NOMO-1 treated with DMSO at 0.1 percent for 48 hours (cell line): ENCODE measurements at regions not wholly inside any gene's neighbourhood (a gene's known extent, or its start where the extent isn't known, plus 50 kb on each side); places are given as distances from the start of the nearest gene placed in this dataset.

Experiments used
- DNase-seq: peaks from one replicate; lab custom pipeline; 2025; ENCODE audit not compliant: unreplicated experiment; lab: John Stamatoyannopoulos, UW

DNA sequence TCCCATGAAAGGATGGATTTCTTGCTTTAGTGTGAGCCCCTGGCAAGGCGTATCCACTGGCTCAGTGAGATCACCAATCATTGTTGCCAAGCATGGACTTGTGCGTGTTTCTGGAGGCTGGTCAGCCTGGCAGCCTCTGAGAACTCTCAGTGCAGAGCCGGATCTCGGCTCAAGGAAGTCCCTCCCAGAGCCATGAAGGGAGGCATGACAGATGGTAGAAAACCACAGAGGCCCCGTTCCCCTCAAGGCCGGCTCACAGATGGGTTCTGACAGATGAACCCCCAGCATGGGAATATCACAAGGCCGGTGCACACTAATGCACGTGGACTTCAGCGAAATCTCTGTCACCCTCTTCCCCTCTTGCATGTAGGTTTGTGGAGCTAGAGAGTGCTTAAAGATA is 290.5 kb downstream of the AJAP1 start:
- no peak for DNase-seq

DNA sequence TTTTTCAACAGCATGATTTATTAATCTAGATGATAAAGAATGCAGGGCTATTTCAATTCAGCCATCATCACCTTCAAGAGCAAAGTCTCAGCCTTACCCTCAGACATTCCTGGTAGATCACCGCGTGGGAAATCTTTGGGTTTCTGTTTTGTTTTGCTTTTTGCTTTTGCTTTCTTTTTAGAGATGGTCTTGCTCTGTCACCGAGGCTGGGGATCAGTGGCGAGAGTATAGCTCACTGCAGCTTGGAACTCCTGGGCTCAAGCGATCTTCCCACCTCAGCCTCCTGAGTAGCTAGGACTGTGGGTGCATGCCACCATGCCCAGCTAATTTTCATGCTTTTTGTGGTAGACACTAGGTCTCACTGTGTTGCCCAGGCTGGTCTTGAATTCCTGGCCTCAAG is 289.7 kb downstream of the AJAP1 start:
- no peak for DNase-seq

DNA sequence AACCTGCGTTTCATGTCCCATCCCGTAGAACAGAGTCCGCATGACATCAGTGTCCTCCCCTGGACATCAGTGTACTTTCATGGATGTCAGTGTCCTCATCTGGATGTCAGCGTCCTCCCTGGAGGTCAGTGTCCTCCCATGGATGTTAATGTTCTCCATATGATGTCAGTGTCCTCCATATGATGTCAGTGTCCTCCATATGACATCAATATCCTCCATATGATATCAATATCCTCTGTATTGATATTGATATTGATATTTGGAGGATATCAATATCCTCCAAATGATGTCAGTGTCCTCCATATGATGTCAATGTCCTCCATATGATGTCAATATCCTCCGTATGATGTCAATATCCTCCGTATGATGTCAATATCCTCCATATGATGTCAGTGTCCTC is 284.9 kb downstream of the AJAP1 start:
- DNase-seq: no peak

DNA sequence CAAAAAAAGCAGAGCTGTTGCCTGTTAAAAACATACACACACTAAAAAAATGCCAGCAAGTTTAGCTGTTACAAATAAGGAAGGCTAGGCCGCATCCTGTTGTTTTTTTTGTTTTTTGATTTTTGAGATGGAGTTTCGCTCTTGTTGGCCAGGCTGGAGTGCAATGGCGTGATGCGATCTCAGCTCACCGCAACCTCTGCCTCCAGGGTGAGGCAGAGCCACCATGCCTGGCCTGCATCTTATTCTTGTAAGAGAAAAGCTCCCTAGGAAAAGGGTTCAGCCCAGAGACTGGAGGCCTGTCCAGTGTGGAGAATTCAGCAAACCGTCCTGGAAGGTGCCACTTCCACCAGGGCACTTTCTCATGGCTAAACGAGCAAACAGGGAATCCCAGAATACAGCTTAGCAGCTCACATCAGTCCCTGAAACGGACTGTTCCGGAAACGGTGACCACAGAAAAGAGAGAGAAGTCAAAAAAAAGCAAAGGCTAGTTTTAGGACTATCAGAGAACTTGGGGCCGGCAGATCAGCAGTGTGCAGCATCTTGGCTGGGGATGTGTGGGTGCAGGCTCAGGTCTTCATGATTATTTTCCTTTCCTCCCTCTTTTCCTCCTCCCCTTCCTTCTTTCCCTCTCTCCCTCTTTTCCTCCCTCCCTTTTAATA is 283.6 kb downstream of the AJAP1 start:
- DNase-seq: no peak

DNA sequence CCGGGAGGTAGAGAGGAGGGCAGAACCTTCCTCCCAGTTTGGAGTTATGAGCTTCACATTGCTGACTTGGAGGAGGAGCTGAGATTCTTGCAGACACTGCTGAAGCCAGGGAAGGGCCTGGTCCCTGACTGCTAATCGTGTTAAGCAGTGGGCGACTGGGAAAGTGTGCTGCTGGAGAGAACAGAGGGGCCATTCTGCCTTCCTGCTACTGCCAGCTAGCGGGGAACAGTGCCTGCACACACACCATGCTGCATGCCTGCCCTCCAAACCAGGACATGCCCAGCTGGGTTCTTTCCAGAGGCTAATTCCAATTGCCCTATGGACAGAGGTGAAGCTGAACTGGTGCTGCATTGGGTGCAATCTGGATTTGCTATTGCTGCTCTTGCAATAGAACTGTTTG is 281.4 kb downstream of the AJAP1 start:
- no peak for DNase-seq

DNA sequence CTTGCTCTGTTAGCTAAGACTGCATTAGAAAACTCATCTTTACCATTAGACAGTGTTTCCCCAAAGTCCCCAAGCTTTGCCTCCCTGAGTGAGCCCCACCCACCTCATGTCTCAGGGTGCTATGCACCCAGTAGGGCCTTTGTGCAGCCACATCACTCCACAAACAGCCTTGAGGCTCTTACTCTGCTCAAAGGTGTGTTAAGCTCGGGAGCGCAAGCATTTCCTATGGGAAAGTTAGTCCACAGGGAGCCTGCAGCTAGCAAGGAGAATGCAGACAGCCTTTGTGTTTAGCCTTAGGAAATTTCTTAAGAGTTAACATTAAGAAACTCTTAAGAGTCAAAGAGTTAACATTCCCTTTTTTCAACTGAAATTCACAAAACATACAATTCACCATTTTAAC is 278.8 kb downstream of the AJAP1 start:
- no peak for DNase-seq

DNA sequence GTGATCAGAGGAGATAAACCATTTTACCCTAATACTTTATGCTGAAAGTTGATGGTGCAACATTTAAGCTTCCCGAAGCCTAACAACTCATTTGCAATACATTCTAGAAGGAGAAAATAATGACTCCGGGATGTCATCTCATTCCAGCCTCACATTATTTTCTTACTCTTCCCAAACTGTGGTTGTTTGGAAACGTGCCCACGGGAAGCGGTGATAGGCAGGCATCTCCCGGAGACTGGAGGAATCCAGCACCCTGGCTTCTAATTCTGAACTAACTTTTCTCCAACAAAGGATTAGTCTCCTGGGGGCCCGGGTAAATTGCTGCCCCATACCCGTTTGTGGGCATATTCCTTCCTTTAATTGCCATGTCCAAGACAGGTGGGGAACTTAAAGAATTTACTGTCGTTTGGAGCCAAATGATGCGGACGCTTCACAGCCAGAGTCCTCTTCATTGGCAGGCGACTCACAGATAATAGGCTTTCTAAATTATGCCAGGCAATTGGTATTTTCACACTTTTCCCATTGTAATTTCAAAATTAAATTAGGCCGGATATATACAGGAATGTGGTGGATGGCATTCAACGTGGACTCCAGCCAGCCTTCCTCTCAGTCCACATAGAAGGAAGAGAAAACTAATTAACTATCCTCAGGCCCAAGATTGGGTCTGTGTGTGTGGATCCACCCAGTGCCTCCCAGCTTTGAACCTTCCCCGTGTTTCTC is 278.1 kb downstream of the AJAP1 start:
- DNase-seq: no peak

DNA sequence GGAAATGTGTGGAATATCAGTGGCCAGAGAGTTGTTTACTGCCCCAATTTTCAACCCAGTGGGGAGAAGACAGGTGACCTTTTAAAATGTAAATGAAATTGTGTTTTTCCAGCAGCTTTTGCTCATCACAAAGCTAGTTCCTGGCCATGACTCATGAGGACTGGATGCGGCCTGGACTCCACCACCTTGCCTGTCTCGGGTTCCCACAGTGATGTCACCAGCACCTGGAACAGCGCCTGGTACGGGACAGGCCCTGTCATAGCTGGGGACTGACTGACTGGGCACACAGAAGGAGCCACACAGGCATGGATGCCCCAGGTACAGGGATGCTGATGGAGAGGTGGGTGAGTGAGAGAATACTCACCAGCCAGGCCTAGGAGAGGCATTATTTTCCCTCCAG is 277.1 kb downstream of the AJAP1 start:
- no peak for DNase-seq

DNA sequence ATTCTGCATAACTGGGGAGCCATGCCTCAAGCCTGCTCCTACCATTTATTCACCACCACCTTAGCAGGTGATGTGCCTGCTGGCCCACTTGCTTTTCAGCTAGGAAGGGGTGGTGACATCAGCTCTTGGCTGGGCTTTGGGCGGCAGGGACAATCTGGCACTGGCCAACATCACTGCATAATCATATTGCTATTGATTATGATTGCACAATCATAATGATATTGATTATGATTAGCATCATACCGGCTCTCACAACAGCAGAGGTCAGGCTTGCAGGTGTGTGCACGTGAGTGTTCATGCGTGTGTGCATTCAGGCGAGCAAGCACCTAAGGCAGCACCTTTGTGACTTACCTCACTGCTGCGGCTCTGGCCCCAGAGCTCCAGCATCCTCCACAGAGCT is 273.8 kb downstream of the AJAP1 start:
- DNase-seq: no peak

DNA sequence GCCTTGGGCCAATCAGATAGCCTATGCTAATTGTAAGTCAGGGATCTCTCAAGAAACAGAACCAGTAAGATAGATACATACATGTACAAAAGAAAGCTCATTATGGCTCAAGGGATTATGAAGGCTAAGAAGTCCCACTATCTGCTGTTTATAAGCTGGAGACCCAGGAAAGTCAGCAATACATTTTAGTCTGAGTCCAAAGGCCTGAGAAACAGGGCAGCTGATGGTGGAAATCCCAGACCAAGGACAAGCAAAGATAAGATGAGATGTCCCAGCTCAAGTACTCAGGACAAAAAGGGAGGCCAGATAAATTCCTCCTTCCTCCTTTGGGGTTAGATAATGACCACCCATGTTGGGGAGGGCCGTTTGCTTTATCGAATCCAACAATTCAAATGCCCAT is 269.9 kb downstream of the AJAP1 start:
- no peak for DNase-seq

DNA sequence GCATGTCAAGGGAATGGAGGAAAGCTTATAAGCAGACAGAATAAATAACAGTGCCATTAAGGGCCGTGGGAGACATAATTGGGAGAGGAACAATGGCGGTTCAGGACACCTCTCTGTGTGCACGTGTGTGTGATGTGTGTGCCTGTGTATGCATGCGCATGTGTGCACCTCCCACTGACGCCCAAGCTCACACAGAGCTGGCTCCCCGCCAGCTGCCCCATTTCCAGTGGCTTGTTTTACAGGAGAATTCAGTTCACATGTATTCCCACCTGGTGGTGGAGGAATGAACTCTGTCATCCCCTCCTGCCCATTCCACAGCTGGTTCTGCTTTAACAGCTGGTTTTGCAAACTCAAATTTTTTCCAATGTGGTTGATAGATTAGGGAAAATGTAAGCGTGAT is 262.2 kb downstream of the AJAP1 start:
- DNase-seq: no peak

DNA sequence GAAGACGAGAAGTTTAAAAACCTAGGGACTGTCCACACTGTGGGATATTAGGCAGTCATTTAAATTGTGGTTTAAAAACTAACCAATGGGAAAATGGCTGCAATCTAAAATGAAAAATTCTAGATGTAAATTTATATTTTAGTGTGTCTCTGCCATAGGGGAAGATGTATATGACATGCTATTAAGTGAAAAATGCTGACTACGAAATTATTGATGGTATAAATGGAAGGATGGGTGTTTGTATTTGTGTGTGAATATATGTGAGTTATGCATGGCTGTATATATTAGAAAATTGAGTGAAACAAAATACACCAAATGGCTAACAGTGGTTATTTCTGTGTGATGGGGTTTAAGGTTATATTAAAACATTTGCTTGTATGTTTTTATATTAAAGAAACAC is 260.7 kb downstream of the AJAP1 start:
- no peak for DNase-seq

DNA sequence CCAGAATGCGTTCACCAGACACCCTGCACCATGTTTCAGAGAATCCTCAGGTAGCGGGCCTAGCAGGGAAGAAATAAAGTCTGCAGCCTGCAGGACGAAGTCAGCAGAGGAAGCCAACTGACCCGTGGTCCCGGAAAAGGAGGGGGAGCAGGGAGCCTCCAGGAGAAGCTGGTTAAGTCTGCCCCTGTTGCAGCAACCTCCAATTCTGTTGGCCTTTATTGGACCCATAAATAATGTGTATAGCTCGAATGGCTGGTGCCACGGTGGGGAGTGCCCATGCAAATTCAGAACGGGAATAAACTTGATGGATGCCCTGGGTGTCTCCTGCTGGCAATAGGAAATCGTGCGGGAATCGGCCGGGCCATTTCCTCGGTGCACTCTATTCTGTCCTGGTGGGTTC is 254.1 kb downstream of the AJAP1 start:
- DNase-seq: no peak

DNA sequence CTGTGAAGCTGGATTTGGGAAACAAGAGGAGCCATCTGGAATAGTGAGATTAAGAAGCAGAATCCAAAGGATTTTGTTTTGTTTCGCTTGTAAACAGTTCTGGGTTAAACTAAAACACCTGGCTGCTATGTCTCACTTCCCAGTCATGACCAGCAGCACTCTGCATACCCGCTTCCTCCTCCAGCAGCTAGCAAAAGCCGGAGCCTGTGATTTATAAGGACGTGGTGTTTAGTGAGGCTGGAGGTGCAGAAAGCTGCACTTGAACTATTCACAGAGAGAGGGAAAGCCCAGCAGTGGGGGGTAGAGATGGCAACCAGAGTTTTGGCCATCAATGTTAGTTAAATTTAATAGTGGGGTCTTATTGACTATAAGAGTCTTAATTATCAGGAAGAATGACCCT is 240.2 kb downstream of the AJAP1 start:
- DNase-seq: no peak

DNA sequence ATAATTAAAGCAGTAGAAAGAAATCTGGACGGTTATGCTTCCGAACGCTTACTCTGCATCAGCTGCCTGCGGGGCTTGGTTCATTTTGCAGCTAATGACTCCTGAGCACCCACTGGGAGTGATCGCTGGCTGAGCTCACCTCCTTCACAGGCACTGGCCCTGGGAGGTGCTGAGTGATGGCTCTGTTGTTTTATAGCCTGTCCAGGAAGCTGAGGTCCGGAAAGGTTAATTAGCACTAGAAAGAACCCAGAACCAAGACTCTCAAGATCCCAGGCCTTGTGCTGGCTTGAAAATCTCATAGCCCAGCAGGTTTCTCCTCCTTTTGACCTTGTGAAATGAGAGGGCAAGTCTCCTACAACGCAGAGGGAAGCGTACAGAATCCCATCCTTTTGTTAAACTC is 226.2 kb downstream of the AJAP1 start:
- DNase-seq: no peak

DNA sequence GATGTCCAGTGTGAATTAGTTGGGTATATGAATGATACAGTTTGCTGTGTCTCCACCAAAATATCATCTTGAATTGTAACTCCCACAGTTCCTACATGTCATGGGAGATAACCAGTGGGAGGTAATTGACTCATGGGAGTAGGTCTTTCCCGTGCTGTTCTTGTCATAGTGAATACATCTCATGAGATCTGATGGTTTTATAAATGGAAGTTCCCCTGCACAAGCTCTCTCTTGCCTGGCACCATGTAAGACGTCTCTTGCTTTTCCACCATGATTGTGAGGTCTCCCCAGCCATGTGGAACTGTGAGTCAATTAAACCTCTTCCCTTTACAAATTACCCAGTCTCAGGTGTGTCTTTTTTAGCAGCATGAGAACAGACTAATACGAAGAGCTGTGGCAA is 223.0 kb downstream of the AJAP1 start:
- DNase-seq: no peak

DNA sequence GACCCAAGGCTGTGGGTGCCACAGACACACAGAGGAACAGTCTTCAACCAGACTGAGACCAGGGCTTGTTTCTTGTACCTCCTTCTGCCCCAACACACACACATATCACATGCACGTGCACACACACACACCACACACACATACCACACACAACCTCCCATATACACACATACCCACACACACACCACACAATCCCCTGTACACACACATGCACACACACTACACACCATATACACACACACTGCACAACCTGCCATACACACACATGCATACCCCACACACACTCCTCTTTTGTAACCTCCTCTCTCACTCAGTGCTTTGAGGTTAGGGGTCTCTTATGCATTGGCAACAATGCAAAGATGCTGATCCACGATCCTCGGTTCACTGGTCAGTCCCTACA is 217.0 kb downstream of the AJAP1 start:
- DNase-seq: no peak

DNA sequence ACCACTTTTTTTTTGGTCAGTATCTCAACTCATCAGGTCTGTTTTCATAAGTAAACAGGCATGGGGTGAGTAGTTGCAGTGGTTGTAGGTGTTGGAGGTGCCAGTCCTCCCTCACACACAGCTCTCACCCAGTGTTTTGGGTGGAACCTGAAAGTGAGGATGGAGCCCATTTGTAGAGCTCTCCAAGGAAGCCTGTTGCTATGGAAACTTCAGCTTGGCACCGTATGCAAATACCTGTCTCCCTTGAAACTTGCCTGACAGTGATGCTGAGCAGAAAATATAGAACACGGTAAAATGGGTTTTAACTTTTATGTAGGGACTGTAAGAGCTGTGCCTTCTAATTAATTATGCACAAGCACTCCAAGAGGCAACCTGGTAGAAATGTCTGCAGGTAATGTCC is 214.1 kb downstream of the AJAP1 start:
- DNase-seq: no peak

DNA sequence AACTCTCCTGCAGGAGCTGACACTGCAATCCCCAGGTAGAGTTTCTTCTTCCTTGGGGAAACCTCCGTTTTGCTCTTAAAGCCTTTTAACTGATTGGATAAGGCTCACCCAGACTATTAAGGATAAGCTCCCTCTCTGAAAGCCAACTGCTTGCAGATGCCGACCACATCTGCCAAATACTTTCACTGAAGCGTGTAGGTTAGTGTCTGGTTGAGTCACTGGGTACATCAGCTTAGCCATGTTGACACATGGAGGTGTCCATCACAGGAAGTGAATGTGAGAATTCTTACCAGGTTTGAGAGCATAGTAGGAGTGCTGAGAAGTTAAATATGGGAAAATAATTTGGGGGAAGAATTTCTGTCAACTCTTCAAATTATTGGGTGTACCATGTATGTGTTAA is 202.0 kb downstream of the AJAP1 start:
- DNase-seq: no peak

DNA sequence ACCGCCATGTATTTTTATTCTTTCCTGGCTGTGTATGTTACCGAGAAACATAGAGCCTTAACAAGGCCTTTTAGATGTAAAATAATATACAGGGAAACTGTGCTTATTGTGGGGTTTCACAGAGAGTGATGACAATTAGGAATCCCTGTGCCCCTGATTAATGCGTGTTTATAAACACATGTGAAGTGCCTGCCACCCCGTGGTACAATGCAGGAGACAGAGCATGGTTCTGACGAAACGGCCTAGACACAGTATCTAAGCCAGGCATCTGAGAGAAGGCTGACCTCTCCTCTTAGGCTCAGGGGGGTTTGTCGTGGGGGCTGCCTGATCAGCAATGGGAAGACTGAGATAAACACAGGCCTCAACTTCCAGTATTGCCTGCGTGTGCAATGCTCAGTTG is 200.0 kb downstream of the AJAP1 start:
- DNase-seq: no peak

DNA sequence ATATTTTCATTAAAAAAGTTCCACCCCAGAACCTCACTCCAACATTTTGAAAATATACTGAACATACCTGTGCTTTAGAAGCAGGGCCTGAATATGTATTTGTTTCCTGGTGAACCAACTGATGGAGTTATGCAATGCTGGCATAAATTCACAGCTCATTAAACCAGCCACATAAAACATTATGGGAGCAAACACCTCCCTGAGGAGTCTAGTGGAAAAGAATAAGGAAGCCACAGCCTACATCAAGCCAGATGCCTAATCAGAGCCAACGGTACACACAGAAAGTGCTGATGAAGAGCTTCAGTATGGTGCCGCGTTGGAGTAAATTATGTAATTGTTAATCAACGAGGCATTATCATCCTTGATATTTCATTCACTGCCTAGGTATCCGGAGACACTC is 199.5 kb downstream of the AJAP1 start:
- no peak for DNase-seq

DNA sequence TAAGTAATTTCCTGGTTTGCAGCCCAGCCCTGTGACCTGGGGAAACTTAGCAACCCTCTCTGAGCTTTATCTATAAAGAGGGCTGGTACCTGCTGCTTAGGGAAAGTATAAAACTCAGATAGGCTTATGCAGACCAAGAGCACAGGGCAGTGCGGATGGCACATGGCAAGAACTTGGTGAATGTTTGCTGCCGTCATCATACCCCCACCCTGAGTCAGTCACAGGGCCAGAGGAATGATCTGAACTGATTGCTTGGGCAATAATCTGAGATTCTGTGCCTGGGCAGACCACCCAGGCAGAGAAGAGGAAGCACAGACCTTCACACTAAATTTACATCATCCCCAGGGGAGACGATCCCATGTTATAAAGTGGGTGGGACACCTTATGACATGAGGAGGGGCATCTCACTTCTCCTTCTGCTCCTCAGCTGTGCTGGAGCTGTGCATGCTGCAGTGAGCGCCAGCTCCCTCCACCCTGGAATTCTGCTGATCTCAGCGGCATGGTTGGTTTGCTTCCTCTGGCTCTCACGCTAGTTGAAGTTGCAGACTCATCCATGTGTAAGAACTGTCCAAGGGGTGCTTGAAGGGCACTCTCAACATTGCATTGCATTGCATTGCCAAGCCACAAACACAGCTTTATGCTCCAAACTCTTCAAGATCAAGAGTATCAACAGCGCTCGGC is 197.1 kb downstream of the AJAP1 start:
- DNase-seq: no peak

DNA sequence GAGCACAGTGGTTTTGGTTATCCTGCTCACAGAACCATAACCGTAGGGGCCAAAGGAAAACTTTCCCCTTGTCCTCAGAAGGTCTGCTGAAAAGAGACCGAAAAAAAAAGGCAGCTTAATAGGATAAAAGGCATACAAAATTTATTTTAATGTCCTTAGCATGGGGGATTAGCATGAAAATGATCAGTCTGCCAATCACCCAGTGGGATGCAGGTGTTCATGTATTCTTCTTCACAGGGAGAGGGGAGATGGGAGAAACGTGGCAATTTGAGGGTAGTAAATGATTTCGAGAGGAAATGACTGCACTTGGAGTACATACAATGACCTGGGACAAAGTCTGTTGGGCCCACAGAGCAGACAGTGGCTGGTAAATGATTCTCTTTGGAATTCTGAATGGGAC is 194.0 kb downstream of the AJAP1 start:
- DNase-seq: no peak
